ENCODE measurements at regions not wholly inside any gene's neighbourhood (a gene's known extent, or its start where the extent isn't known, plus 50 kb on each side); places are given as distances from the start of the nearest gene placed in this dataset.

DNA sequence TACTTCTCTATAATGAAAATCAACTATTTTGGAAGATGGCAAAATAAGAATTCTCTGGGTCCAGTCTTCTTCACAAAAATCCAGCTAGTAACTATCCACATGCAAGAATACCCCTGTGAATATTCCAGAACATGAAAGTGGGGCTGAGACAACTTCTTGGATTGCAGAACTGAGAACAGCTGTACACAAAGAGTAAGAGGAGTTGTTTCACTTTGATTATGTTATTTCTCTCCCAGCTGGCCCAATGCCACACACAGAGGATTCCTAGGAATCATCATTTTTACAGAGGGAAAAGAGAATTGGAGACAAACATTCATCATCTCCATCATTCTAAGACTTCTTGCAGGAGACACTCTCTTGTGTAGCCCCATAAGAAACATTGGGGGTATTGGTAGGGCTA is 782.2 kb upstream of the LCORL start:
- dilution Hi-C loops (cut with MboI; ENCODE audit: extremely low pct_ligation_motif_present, low sequenced_read_pairs) = no loop called here
- H3K4me1 ChIP-seq (ENCODE audit: control insufficient read depth, extremely low read depth, insufficient read depth, low read length) = no peaks in the 10 kb centered on the region
- H3K9me1 ChIP-seq (replicated peaks; ENCODE audit: control insufficient read depth, extremely low read depth, insufficient read depth, low read length) = no peaks in the 10 kb centered on the region
- no peak overlapping the region for H3K9ac ChIP-seq (replicated peaks; ENCODE audit: extremely low read depth, insufficient read depth, low read length)
- H3K4me2 ChIP-seq (ENCODE audit: insufficient read depth, low read length) = no peak overlapping the region
- H3K27me3 ChIP-seq (ENCODE audit: control insufficient read depth in 2 of 2, insufficient read depth in 2 of 2, low read length in 2 of 2) = no peaks in the 10 kb centered on the region
- H4K20me1 ChIP-seq (replicated peaks; ENCODE audit: control insufficient read depth, extremely low read depth, insufficient read depth, low read length) = no peaks in the 10 kb centered on the region
- TF ChIP-seq FOS (IDR thresholded peaks at IDR 0.05; ENCODE audit: borderline replicate concordance, insufficient read depth, low read length) = no peak
- TF ChIP-seq GATA2 (IDR thresholded peaks at IDR 0.05; ENCODE audit: insufficient read depth, insufficient read length, low read depth, low read length) = no peak
- no peak for TF ChIP-seq CTCF (IDR thresholded peaks at IDR 0.05; ENCODE audit: extremely low read depth in 1 of 2, insufficient read depth in 1 of 2, low read depth in 1 of 2, low read length in 2 of 2)
- no peak for TF ChIP-seq MYC (IDR thresholded peaks at IDR 0.05; ENCODE audit: low read depth, low read length)
- TF ChIP-seq POLR2A (IDR thresholded peaks at IDR 0.05; ENCODE audit: low read depth, low read length) = no peak
- TF ChIP-seq, protein P1, sequence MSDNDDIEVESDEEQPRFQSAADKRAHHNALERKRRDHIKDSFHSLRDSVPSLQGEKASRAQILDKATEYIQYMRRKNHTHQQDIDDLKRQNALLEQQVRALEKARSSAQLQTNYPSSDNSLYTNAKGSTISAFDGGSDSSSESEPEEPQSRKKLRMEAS (IDR thresholded peaks at IDR 0.05; ENCODE audit: insufficient read depth, insufficient read length) = no peak
- no peak for TF ChIP-seq POLR2AphosphoS5 (IDR thresholded peaks at IDR 0.05; ENCODE audit: insufficient read depth, low read depth, low read length)
- TF ChIP-seq JUN (IDR thresholded peaks at IDR 0.05; ENCODE audit: borderline replicate concordance, insufficient read depth, insufficient read length, low read depth) = no peak
- TF ChIP-seq EZH2 (IDR thresholded peaks at IDR 0.05; ENCODE audit: borderline replicate concordance, low read depth, low read length, severe bottlenecking) = no peak
- CTCF ChIA-PET = no interaction called here
- intact Hi-C loops (cut with micrococcal nuclease) = no loop called here
- H2AFZ ChIP-seq (ENCODE audit: low read depth, low read length) = no peak overlapping the region
- DNase-seq (ENCODE audit: low read depth, low spot score) = no peak
- no peaks in the 10 kb centered on the region for H3K36me3 ChIP-seq (ENCODE audit: control insufficient read depth in 2 of 2, extremely low read depth in 1 of 2, insufficient read depth in 2 of 2, low read length in 2 of 2)
- no peaks in the 10 kb centered on the region for H3K79me2 ChIP-seq (ENCODE audit: control insufficient read depth, insufficient read depth, low read length)
- no peaks in the 10 kb centered on the region for H3K9me3 ChIP-seq (replicated peaks; ENCODE audit: control insufficient read depth, insufficient read depth, low read length)
- BruUV-seq (replicated peaks) = no TSS peak
- H3K27ac ChIP-seq (ENCODE audit: insufficient read depth, low read depth, low read length) = no peak overlapping the region
- FAIRE-seq = no peak
- H3K4me3 ChIP-seq (replicated peaks in 1 of 3; ENCODE audit: insufficient read depth in 1 of 3, low read depth in 1 of 3, low read length in 3 of 3) = no peak overlapping the region
- POLR2A ChIA-PET = no interaction called here

Data from endothelial cell of umbilical vein (primary cell).